PC-3 (cell line): ENCODE measurements at regions not wholly inside any gene's neighbourhood (a gene's known extent, or its start where the extent isn't known, plus 50 kb on each side); places are given as distances from the start of the nearest gene placed in this dataset.

Experiments
- ATAC-seq: fragments of 200-7000 bp; cut with Tn5 transposase; 2 replicates; pipeline ENCODE4 v1.9.1; 2020; ENCODE audit warnings: mild to moderate bottlenecking, moderate library complexity
- BruUV-seq: library from RNA; stranded (reverse); fragments of 400-500 nt; replicated peaks from 2 replicates; lab custom pipeline; 2021; lab: Mats Ljungman, UMichigan
- CTCF ChIA-PET: fragments of 300-600 bp; sonication (Branson Sonifier 250); formaldehyde crosslinking; loops from one replicate; lab custom pipeline; 2022; ENCODE audit warnings: antibody characterized with exemption; lab: Charles Lee
- POLR2A ChIA-PET: fragments of 300-600 bp; sonication (Branson Sonifier 250); formaldehyde crosslinking; loops from one replicate; lab custom pipeline; 2022; ENCODE audit warnings: antibody characterized with exemption; ENCODE audit not compliant: unreplicated experiment; lab: Charles Lee
- DNase-seq: peaks from one replicate; pipeline ENCODE4 v3.0.0-alpha.2; 2015
- H2AFZ ChIP-seq: fragments of 300-600 bp; sonication (generic); 2 replicates; pipeline ENCODE4 v1.6.0; 2016; ENCODE audit warnings: antibody characterized with exemption, low read length
- H3F3A ChIP-seq: fragments of 300-600 bp; sonication (generic); one replicate; pipeline ENCODE4 v1.6.0; 2017; ENCODE audit warnings: antibody characterized with exemption, low read length, control low read depth, mild to moderate bottlenecking; ENCODE audit not compliant: unreplicated experiment
- H3K27ac ChIP-seq: fragments of 300-600 bp; sonication (generic); 2 replicates; pipeline ENCODE4 v1.5.1; 2016; ENCODE audit warnings: mild to moderate bottlenecking, low read length
- H3K27me3 ChIP-seq: fragments of 300-600 bp; sonication (generic); 2 replicates; pipeline ENCODE4 v1.6.1; 2016; ENCODE audit warnings: low read length, mixed read lengths
- H3K36me3 ChIP-seq: fragments of 300-600 bp; sonication (generic); 2 replicates; pipeline ENCODE4 v1.6.1; 2016; ENCODE audit warnings: low read depth, mixed run types, low read length, mixed read lengths
- H3K4me1 ChIP-seq: fragments of 300-600 bp; sonication (generic); 2 replicates; pipeline ENCODE4 v1.5.1; 2016; ENCODE audit warnings: low read length; ENCODE audit not compliant: insufficient read depth
- H3K4me2 ChIP-seq: fragments of 300-600 bp; sonication (generic); 2 replicates; pipeline ENCODE4 v1.6.0; 2016; ENCODE audit warnings: low read length
- H3K4me3 ChIP-seq: fragments of 300-600 bp; sonication (generic); 2 replicates; pipeline ENCODE4 v1.5.1; 2016; ENCODE audit warnings: mild to moderate bottlenecking, low read length, mixed read lengths
- H3K79me2 ChIP-seq: fragments of 300-600 bp; sonication (generic); 2 replicates; pipeline ENCODE4 v1.6.1; 2017; ENCODE audit warnings: low read length, mixed read lengths
- H3K9ac ChIP-seq: fragments of 300-600 bp; sonication (generic); 2 replicates; pipeline ENCODE4 v1.6.0; 2016; ENCODE audit warnings: mild to moderate bottlenecking, low read length
- H3K9me2 ChIP-seq: fragments of 300-600 bp; sonication (generic); replicated peaks from 2 replicates; pipeline ENCODE4 v1.6.1; 2016; ENCODE audit warnings: mixed run types, low read length, mixed read lengths
- H3K9me3 ChIP-seq: fragments of 300-600 bp; sonication (generic); 2 replicates; pipeline ENCODE4 v1.6.1; 2016; ENCODE audit warnings: low read length, mixed read lengths
- H4K20me1 ChIP-seq: fragments of 300-600 bp; sonication (generic); 2 replicates; pipeline ENCODE4 v1.6.1; 2016; ENCODE audit warnings: low read length, mixed read lengths
- EZH2 ChIP-seq: fragments of 300-600 bp; sonication (generic); IDR thresholded peaks from one replicate; pipeline ENCODE4 v1.6.1; 2017; ENCODE audit warnings: antibody characterized with exemption, mild to moderate bottlenecking, low read length; ENCODE audit not compliant: unreplicated experiment
- EZH2phosphoT487 ChIP-seq: fragments of 300-600 bp; sonication (generic); IDR thresholded peaks from 2 replicates; pipeline ENCODE4 v1.6.1; 2018; ENCODE audit warnings: mild to moderate bottlenecking, antibody characterized with exemption, low read length, borderline replicate concordance
- intact Hi-C: fragments of 100-400 bp; cut with micrococcal nuclease; formaldehyde crosslinking; loops from 2 replicates; pipeline ENCODE4 v1.9.0; 2023
- TF ChIP-seq, protein P1 (sequence below): fragments of 300-600 bp; sonication (generic); conservative IDR thresholded peaks from 2 replicates; pipeline ENCODE4 v1.5.1; 2017; ENCODE audit warnings: antibody characterized with exemption, low read depth, mild to moderate bottlenecking, low read length

DNA sequence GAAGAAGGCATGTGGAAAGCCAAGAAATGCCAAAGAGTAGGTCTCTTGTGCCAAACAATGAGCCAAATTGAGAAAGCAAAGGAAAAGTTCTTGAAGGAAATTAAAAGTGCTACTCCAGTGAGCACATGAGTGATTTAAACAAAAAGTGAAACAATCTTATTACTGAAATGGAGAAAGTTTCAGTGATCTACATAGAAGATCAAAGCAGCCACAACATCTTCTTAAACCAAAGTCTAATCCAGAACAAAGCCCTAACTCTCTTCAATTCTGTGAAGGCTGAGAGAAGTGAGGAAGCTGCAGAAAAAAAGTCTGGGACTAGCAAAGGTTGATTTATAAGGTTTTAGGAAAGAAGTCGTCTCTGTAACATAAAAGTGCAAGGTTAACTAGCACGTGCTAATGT is 259.6 kb downstream of the FLRT2 start:
- Histone ChIP-seq H3K4me1 (no peaks in the 10 kb centered on the region), H3K9me2 (no peaks in the 10 kb centered on the region), H3K27me3 (no peaks in the 10 kb centered on the region), H3K27ac (no peak overlapping the region), H3K4me2 (no peak overlapping the region), H3K9ac (no peak overlapping the region), H3K36me3 (no peaks in the 10 kb centered on the region), H2AFZ (no peak overlapping the region), H3F3A (no peaks in the 10 kb centered on the region), H4K20me1 (no peaks in the 10 kb centered on the region), H3K79me2 (no peaks in the 10 kb centered on the region), H3K9me3 (peaks cover 7% of the 10 kb centered on the region; the same call in 1 of the 2 replicates), H3K4me3 (no peak overlapping the region)
- intact Hi-C loops, result no loop called here
- CTCF ChIA-PET, result no interaction called here
- no TSS peak for BruUV-seq
- no peak for TF ChIP-seq EZH2
- no peak for TF ChIP-seq EZH2phosphoT487
- TF ChIP-seq, protein P1, sequence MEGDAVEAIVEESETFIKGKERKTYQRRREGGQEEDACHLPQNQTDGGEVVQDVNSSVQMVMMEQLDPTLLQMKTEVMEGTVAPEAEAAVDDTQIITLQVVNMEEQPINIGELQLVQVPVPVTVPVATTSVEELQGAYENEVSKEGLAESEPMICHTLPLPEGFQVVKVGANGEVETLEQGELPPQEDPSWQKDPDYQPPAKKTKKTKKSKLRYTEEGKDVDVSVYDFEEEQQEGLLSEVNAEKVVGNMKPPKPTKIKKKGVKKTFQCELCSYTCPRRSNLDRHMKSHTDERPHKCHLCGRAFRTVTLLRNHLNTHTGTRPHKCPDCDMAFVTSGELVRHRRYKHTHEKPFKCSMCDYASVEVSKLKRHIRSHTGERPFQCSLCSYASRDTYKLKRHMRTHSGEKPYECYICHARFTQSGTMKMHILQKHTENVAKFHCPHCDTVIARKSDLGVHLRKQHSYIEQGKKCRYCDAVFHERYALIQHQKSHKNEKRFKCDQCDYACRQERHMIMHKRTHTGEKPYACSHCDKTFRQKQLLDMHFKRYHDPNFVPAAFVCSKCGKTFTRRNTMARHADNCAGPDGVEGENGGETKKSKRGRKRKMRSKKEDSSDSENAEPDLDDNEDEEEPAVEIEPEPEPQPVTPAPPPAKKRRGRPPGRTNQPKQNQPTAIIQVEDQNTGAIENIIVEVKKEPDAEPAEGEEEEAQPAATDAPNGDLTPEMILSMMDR, result no peak
- DNase-seq, result no peak
- POLR2A ChIA-PET, result no interaction called here
- no peak for ATAC-seq

DNA sequence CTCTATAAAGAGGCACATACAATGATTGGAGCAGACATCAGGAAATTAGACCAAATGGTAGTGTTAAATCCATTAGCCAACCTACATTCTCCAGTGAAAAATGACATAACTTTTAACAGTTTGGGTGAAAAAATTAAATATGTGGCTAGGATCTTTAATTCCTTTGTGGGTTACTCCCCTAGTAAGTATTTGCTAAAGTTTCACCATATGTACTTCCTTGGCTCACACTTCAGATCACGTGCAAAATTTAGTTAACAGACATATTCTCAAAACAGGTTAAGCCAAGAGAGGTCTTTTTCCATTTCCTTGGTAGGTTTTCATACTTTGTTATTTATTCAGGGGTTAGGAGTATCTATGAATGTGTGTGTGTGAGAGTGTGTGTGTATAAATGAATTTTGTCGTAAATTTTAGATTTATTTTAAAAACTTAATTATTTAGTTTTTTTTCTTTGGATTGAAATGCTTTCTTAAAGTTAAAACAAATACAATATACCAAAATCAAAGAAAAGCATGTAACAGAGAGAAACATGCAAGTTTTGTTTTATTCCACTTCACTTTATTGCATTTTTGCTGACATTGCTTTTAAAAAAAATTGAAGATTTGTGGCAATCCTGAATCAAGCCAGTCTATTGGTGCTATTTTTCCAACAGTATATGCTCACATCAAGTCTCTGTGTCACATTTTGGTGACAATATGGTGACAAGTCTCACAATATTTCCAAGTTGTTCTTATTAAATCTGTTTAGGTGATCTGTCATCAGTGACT is 258.7 kb downstream of the FLRT2 start:
- H2AFZ ChIP-seq, result no peak overlapping the region
- POLR2A ChIA-PET, result no interaction called here
- peaks cover 7% of the 10 kb centered on the region; the same call in 1 of the 2 replicates for H3K9me3 ChIP-seq
- H3K27me3 ChIP-seq, result no peaks in the 10 kb centered on the region
- H3K4me3 ChIP-seq, result no peak overlapping the region
- CTCF ChIA-PET, result no interaction called here
- H3K4me2 ChIP-seq, result no peak overlapping the region
- no peaks in the 10 kb centered on the region for H3F3A ChIP-seq
- BruUV-seq, result no TSS peak
- no peak overlapping the region for H3K27ac ChIP-seq
- TF ChIP-seq, protein P1, result no peak
- TF ChIP-seq EZH2phosphoT487, result no peak
- no peak for TF ChIP-seq EZH2
- H3K36me3 ChIP-seq, result no peaks in the 10 kb centered on the region
- no peak for DNase-seq
- intact Hi-C loops, result no loop called here
- H3K9me2 ChIP-seq, result no peaks in the 10 kb centered on the region
- no peak overlapping the region for H3K9ac ChIP-seq
- H4K20me1 ChIP-seq, result no peaks in the 10 kb centered on the region
- no peaks in the 10 kb centered on the region for H3K79me2 ChIP-seq
- ATAC-seq, result no peak
- H3K4me1 ChIP-seq, result no peaks in the 10 kb centered on the region

DNA sequence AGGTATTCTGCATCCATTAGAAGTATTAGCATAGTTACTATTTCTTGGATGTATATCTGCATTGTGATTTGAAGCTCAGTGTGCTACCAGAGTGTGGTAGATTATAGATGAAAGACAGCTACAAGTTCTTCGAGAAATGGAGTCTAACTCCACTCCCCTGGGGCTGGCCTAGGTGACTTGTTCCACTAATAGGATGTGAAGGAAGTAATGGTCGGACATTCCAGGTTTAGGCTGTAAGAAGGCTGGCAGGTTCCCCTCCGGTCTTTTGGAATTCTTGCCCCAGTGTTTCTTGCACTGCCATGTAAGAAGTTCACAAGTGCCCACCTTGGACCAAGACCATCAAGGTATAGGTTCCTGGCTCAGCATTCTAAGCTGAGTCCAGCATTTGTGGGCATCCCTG is 236.4 kb downstream of the FLRT2 start:
- no peak overlapping the region for H3K4me2 ChIP-seq
- H3K4me3 ChIP-seq, result no peak overlapping the region
- TF ChIP-seq, protein P1, result no peak
- TF ChIP-seq EZH2, result no peak
- no peak for TF ChIP-seq EZH2phosphoT487
- no peaks in the 10 kb centered on the region for H4K20me1 ChIP-seq
- no peak overlapping the region for H3K9ac ChIP-seq
- intact Hi-C loops, result no loop called here
- ATAC-seq, result no peak
- no peak for DNase-seq
- no peaks in the 10 kb centered on the region for H3K4me1 ChIP-seq
- H2AFZ ChIP-seq, result no peak overlapping the region
- ChIA-PET CTCF (no interaction called here), POLR2A (no interaction called here)
- H3K36me3 ChIP-seq, result no peaks in the 10 kb centered on the region
- no peaks in the 10 kb centered on the region for H3K9me2 ChIP-seq
- H3K27me3 ChIP-seq, result no peaks in the 10 kb centered on the region
- no peaks in the 10 kb centered on the region for H3K79me2 ChIP-seq
- no peak overlapping the region for H3K27ac ChIP-seq
- no TSS peak for BruUV-seq
- 0 out of 2 replicates have a peak, but pooled peaks cover 3% of the 10 kb centered on the region for H3K9me3 ChIP-seq
- H3F3A ChIP-seq, result no peaks in the 10 kb centered on the region
